Activated T-helper 17 cell treated with anti-CD3 and anti-CD28 coated beads, Interleukin-2, amount 50 U/mL, for 72 hours (primary cell): ENCODE measurements at regions not wholly inside any gene's neighbourhood (a gene's known extent, or its start where the extent isn't known, plus 50 kb on each side); places are given as distances from the start of the nearest gene placed in this dataset.

Source experiments
- ATAC-seq: fragments of 150-1000 bp; cut with Tn5 transposase; replicated peaks from 2 replicates; pipeline ENCODE4 v1.10.0; 2021; ENCODE audit warnings: mild to moderate bottlenecking, moderate library complexity
- H3K27ac Mint-ChIP-seq: one replicate; pipeline ENCODE4 v1.8.0; 2022; ENCODE audit warnings: mixed read lengths
- H3K27me3 Mint-ChIP-seq: one replicate; pipeline ENCODE4 v1.8.0; 2022; ENCODE audit warnings: mixed read lengths
- H3K36me3 Mint-ChIP-seq: one replicate; pipeline ENCODE4 v1.8.0; 2022; ENCODE audit warnings: low read depth, mild to moderate bottlenecking, mixed read lengths
- H3K4me1 Mint-ChIP-seq: one replicate; pipeline ENCODE4 v1.8.0; 2022; ENCODE audit warnings: mixed read lengths
- H3K4me3 Mint-ChIP-seq: one replicate; pipeline ENCODE4 v1.8.0; 2022; ENCODE audit warnings: mild to moderate bottlenecking, mixed read lengths
- H3K9me3 Mint-ChIP-seq: one replicate; pipeline ENCODE4 v1.8.0; 2022; ENCODE audit warnings: mixed read lengths

DNA sequence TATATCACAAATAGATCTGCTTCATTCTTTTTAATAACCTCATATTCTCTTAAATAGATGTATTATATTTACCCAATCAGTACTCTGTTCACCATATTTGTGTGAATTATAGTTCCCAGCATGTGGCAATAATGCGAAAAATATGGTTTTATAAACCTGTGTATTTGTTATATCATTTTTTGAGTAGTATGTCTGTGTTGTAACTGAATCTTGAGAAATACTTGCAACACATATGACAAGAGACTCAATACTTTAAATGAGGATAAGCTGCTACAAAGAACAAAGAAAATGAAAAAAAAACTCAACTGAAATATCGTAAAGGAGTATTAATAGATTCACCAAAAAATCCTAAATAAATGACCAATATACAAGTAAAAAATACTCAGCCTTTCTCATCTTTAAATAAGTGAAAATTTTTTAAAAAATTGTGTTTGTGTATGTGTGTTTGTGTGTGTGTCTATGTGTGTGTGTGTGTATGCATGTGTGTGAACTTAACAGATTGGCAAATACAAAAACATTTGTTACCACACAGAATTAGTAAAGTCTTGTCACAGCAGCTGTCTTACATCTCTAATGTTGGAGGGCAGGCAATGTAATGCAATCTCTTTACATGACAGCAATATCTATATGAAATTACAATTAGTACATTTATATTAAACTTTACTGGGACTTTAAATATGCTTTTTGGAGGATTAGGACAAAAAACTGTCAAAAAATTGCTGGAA lies 441.9 kb upstream of the MGAT4C start:
- Mint-ChIP-seq H3K4me3 (no peak overlapping the region), H3K27ac (no peak overlapping the region), H3K4me1 (no peaks in the 10 kb centered on the region), H3K36me3 (no peaks in the 10 kb centered on the region), H3K9me3 (peaks cover 10% of the 10 kb centered on the region), H3K27me3 (no peaks in the 10 kb centered on the region)
- no peak for ATAC-seq

DNA sequence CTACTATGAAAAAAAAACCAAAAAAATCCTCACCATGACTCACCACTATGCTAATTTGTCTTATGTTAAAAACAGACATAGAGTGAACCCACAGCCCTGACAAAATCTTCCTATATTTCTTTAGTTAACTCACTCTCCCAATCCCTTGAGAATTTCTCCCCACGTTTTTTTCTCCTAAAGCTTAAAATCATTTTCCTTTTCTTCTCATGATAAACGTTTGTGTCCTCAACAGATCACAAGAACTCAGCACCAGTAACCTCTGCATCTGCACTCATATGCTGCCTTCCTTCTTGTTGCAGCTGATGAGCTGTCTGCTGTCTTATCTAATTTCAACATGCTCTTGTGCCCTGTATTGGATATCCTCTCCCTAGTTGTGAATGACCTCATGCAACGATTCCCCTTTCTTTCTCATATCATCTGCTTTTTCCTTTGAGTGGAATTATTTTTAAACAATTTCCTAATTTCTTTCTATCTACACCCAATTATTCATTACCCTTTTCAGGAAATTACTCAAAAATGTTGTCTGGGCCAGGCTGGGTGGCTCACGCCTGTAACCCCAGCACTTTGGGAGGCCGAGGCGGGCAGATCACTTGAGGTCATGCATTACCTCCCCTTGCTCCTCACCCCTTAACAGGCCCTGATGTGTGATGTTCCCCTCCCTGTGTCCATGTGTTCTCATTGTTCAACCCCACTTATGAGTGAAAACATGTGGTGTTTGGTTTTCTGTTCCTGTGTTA lies 427.5 kb upstream of the MGAT4C start:
- H3K4me3 Mint-ChIP-seq: no peak overlapping the region

GRCh38 chr12:86681060-86681459 lies 424.9 kb upstream of the MGAT4C start:
- Mint-ChIP-seq H3K27me3 (no peaks in the 10 kb centered on the region), H3K4me3 (no peak overlapping the region), H3K9me3 (peaks cover 8% of the 10 kb centered on the region), H3K4me1 (no peaks in the 10 kb centered on the region), H3K36me3 (no peaks in the 10 kb centered on the region), H3K27ac (no peak overlapping the region)
- ATAC-seq: no peak

More for the DNA sequence above, 427.5 kb upstream of the MGAT4C start:
- no peaks in the 10 kb centered on the region for H3K4me1 Mint-ChIP-seq
- H3K36me3 Mint-ChIP-seq: no peaks in the 10 kb centered on the region
- no peaks in the 10 kb centered on the region for H3K27me3 Mint-ChIP-seq
- no peak for ATAC-seq
- peaks cover 17% of the 10 kb centered on the region for H3K9me3 Mint-ChIP-seq
- H3K27ac Mint-ChIP-seq: no peak overlapping the region

- no peak for ATAC-seq
- no peak overlapping the region for H3K4me3 Mint-ChIP-seq
- H3K4me1 Mint-ChIP-seq: no peaks in the 10 kb centered on the region
- H3K27ac Mint-ChIP-seq: no peak overlapping the region
- no peaks in the 10 kb centered on the region for H3K36me3 Mint-ChIP-seq
- no peaks in the 10 kb centered on the region for H3K27me3 Mint-ChIP-seq
- peaks cover 8% of the 10 kb centered on the region for H3K9me3 Mint-ChIP-seq
These were observed 419.0 kb upstream of the MGAT4C start for GRCh38 chr12:86675197-86675596.

- no peak overlapping the region for H3K27ac Mint-ChIP-seq
- no peaks in the 10 kb centered on the region for H3K36me3 Mint-ChIP-seq
- no peaks in the 10 kb centered on the region for H3K27me3 Mint-ChIP-seq
- peaks cover 8% of the 10 kb centered on the region for H3K9me3 Mint-ChIP-seq
- H3K4me3 Mint-ChIP-seq: no peak overlapping the region
- H3K4me1 Mint-ChIP-seq: no peaks in the 10 kb centered on the region
- ATAC-seq: no peak
These were observed 414.8 kb upstream of the MGAT4C start for GRCh38 chr12:86670986-86671385.

DNA sequence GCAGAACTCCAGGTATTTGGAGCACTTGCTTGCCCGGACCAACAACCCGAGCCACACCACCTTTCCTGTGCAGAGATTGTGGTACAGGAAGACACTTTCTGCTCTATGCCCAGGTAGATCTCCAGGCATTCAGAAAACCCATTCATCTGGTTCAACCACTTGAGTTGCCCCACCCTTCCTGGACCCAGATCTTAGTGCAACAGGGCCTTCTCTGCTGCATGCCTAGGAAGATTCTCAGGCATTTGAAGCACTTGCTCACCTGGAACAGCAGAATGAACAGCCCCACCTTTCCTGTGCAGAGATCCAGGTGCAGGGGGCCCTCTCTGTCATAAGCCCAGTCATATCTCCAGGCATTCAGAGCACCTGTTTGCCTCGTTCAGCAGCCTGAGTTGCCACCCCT lies 412.8 kb upstream of the MGAT4C start:
- ATAC-seq: no peak
- Mint-ChIP-seq H3K27ac (no peak overlapping the region), H3K9me3 (peaks cover 8% of the 10 kb centered on the region), H3K36me3 (no peaks in the 10 kb centered on the region), H3K4me3 (no peak overlapping the region), H3K27me3 (no peaks in the 10 kb centered on the region), H3K4me1 (no peaks in the 10 kb centered on the region)

DNA sequence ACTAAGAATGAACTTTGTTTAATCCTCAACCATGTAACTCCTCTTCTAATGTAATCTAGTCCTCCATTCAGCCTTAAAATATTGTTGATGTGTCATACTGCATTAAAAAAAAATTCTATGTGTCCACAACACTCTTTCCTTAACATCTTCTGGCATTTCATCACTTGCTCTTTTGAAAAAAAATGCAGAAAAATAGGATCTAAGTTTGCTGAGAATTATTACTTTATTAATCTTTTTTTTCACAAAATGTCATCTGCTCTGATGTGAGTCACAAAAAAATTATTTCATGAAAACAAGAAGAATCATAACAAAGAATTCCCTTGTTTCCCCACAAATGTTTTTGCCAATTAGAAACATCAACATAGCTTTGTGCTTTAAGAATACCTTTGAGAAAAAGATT lies 410.1 kb upstream of the MGAT4C start:
- no peak overlapping the region for H3K27ac Mint-ChIP-seq

DNA sequence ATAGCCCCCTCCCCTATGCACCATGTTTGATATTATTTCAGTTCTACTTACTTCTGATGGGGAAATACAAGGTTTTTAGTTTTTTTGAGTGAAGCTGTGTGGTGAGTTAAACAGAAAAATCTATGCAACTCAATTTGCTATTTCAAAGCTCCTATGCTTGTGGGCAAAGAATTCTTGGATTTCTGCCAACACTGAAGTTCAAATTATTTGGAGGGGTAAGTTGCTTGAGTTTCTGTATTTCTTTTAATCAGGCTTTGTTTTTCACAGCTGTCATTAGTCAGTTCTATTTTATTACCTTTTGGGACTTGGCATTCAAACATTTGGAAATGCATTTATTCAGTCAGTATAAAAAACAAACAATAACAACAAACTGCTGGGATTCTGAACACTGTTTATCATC lies 407.5 kb upstream of the MGAT4C start:
- Mint-ChIP-seq H3K4me1 (no peaks in the 10 kb centered on the region), H3K9me3 (peaks cover 6% of the 10 kb centered on the region), H3K27ac (no peak overlapping the region), H3K27me3 (no peaks in the 10 kb centered on the region), H3K36me3 (no peaks in the 10 kb centered on the region), H3K4me3 (no peak overlapping the region)
- no peak for ATAC-seq

More for the DNA sequence above, 410.1 kb upstream of the MGAT4C start:
- H3K36me3 Mint-ChIP-seq: no peaks in the 10 kb centered on the region
- H3K9me3 Mint-ChIP-seq: peaks cover 5% of the 10 kb centered on the region
- ATAC-seq: no peak
- no peaks in the 10 kb centered on the region for H3K27me3 Mint-ChIP-seq
- H3K4me3 Mint-ChIP-seq: no peak overlapping the region
- H3K4me1 Mint-ChIP-seq: no peaks in the 10 kb centered on the region

DNA sequence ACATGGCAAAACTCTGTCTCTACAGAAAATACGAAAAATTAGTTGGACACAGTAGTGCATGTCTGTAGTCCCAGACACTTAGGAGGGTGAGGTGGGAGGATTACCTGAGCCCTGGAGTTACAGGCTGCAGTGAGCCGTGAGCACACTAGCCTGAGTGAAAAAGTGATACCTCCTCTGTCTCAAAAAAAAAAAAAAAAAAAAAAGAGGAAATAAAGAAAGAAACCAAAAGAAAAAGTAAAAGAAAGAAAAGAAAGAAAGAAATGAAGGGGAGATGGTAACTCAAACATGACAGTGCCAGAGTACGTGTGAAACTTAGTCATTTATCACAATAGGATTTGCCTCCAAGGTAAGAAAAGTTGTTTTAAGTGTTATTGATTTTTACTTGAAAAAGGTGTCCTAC lies 407.0 kb upstream of the MGAT4C start:
- Mint-ChIP-seq H3K27ac (no peak overlapping the region), H3K27me3 (no peaks in the 10 kb centered on the region), H3K36me3 (no peaks in the 10 kb centered on the region), H3K4me1 (no peaks in the 10 kb centered on the region), H3K4me3 (no peak overlapping the region), H3K9me3 (peaks cover 6% of the 10 kb centered on the region)
- ATAC-seq: no peak

GRCh38 chr12:86662464-86662863 lies 406.3 kb upstream of the MGAT4C start:
- no peak for ATAC-seq
- Mint-ChIP-seq H3K27me3 (no peaks in the 10 kb centered on the region), H3K9me3 (peaks cover 3% of the 10 kb centered on the region), H3K4me3 (no peak overlapping the region), H3K27ac (no peak overlapping the region), H3K4me1 (no peaks in the 10 kb centered on the region), H3K36me3 (no peaks in the 10 kb centered on the region)

- Mint-ChIP-seq H3K9me3 (peaks cover 3% of the 10 kb centered on the region), H3K27ac (no peak overlapping the region), H3K4me1 (no peaks in the 10 kb centered on the region), H3K27me3 (no peaks in the 10 kb centered on the region), H3K36me3 (no peaks in the 10 kb centered on the region), H3K4me3 (no peak overlapping the region)
- no peak for ATAC-seq
These were observed 404.4 kb upstream of the MGAT4C start for GRCh38 chr12:86660488-86661147.

- no peaks in the 10 kb centered on the region for H3K4me1 Mint-ChIP-seq
- H3K9me3 Mint-ChIP-seq: peaks cover 3% of the 10 kb centered on the region
- H3K27me3 Mint-ChIP-seq: no peaks in the 10 kb centered on the region
- H3K36me3 Mint-ChIP-seq: no peaks in the 10 kb centered on the region
- H3K4me3 Mint-ChIP-seq: no peak overlapping the region
- H3K27ac Mint-ChIP-seq: no peak overlapping the region
- ATAC-seq: no peak
These were observed 403.8 kb upstream of the MGAT4C start for GRCh38 chr12:86659985-86660384.

- Mint-ChIP-seq H3K9me3 (peaks cover 3% of the 10 kb centered on the region), H3K4me3 (no peak overlapping the region), H3K27me3 (no peaks in the 10 kb centered on the region), H3K36me3 (no peaks in the 10 kb centered on the region), H3K4me1 (no peaks in the 10 kb centered on the region), H3K27ac (no peak overlapping the region)
- ATAC-seq: no peak
These were observed 402.1 kb upstream of the MGAT4C start for GRCh38 chr12:86658303-86658702.

- no peaks in the 10 kb centered on the region for H3K27me3 Mint-ChIP-seq
These were observed 391.6 kb upstream of the MGAT4C start for GRCh38 chr12:86647800-86648199.

More at GRCh38 chr12:86647800-86648199, 391.6 kb upstream of the MGAT4C start:
- no peak overlapping the region for H3K27ac Mint-ChIP-seq
- H3K4me1 Mint-ChIP-seq: no peaks in the 10 kb centered on the region
- no peak overlapping the region for H3K4me3 Mint-ChIP-seq
- ATAC-seq: no peak
- H3K9me3 Mint-ChIP-seq: peaks cover 4% of the 10 kb centered on the region
- H3K36me3 Mint-ChIP-seq: no peaks in the 10 kb centered on the region
